Loucy (cell line): ENCODE measurements at regions not wholly inside any gene's neighbourhood (a gene's known extent, or its start where the extent isn't known, plus 50 kb on each side); places are given as distances from the start of the nearest gene placed in this dataset.

Experiments used
- CTCF ChIP-seq: fragments of 200-600 bp; sonication (generic); conservative IDR thresholded peaks from 2 replicates; pipeline ENCODE4 v1.5.1; 2014; ENCODE audit warnings: mild to moderate bottlenecking, antibody characterized with exemption, low read length
- EZH2phosphoT487 ChIP-seq: fragments of 200-600 bp; IDR thresholded peaks from 2 replicates; pipeline ENCODE4 v1.6.1; 2018; ENCODE audit warnings: antibody characterized with exemption, mild to moderate bottlenecking, moderate library complexity, borderline replicate concordance

GRCh38 chr2:225756198-225756597 is 356.7 kb downstream of the NYAP2 start:
- no peak for TF ChIP-seq CTCF
- TF ChIP-seq EZH2phosphoT487, result no peak
